Endothelial cell of umbilical vein (primary cell): ENCODE measurements at regions not wholly inside any gene's neighbourhood (a gene's known extent, or its start where the extent isn't known, plus 50 kb on each side); places are given as distances from the start of the nearest gene placed in this dataset.

Source experiments
- BruUV-seq: library from RNA; stranded (reverse); fragments of 400-500 nt; replicated peaks from 2 replicates; lab custom pipeline; 2021; lab: Mats Ljungman, UMichigan
- CTCF ChIA-PET: fragments of 300-600, 350-600 bp; sonication (Branson Sonifier 250); formaldehyde crosslinking; loops from one replicate; lab custom pipeline; 2021; ENCODE audit warnings: antibody characterized with exemption, inconsistent platforms; lab: Charles Lee
- POLR2A ChIA-PET: fragments of 300-600, 350-600 bp; sonication (Branson Sonifier 250); formaldehyde crosslinking; loops from one replicate; lab custom pipeline; 2021; ENCODE audit warnings: antibody characterized with exemption, inconsistent platforms; lab: Charles Lee
- DNase-seq: peaks from one replicate; pipeline ENCODE4 v3.0.0-alpha.2; 2011; ENCODE audit warnings: low read depth, low spot score
- FAIRE-seq: peaks from 2 replicates; lab custom pipeline; 2011; peaks lifted over from hg19 to GRCh38; lab: Jason Lieb, UNC
- H2AFZ ChIP-seq: 2 replicates; pipeline ENCODE4 v1.6.0; 2012; ENCODE audit warnings: low read depth, low read length, control low read depth, inconsistent platforms
- H3K27ac ChIP-seq: 2 replicates; pipeline ENCODE4 v1.5.1; 2011; ENCODE audit warnings: low read depth, mild to moderate bottlenecking, control low read depth, low read length, moderate library complexity; ENCODE audit not compliant: insufficient read depth
- H3K27me3 ChIP-seq, 2 experiments: 2 replicates each; pipeline versions ENCODE4 v1.6.0 to v1.6.1; 2011; ENCODE audit warnings: low read length in 2 of 2, mixed read lengths in 1 of 2; ENCODE audit not compliant: control insufficient read depth in 2 of 2, insufficient read depth in 2 of 2
- H3K36me3 ChIP-seq, 2 experiments: 2 replicates in 1 of 2; 3 replicates in 1 of 2; pipeline ENCODE4 v1.5.1; 2011; ENCODE audit warnings: low read length in 2 of 2, mild to moderate bottlenecking in 1 of 2, moderate library complexity in 1 of 2; ENCODE audit not compliant: control insufficient read depth in 2 of 2, insufficient read depth in 2 of 2; ENCODE audit errors: extremely low read depth in 1 of 2
- H3K4me1 ChIP-seq: 3 replicates; pipeline ENCODE4 v1.5.1; 2011; ENCODE audit warnings: mild to moderate bottlenecking, low read length; ENCODE audit not compliant: control insufficient read depth, insufficient read depth; ENCODE audit errors: extremely low read depth
- H3K4me2 ChIP-seq: 2 replicates; pipeline ENCODE4 v1.6.1; 2011; ENCODE audit warnings: low read length, control low read depth, mixed read lengths; ENCODE audit not compliant: insufficient read depth
- H3K4me3 ChIP-seq, 3 experiments: fragments of 200-600 bp in 1 of 3; sonication (generic), shearing (Covaris generic) in 1 of 3; replicated peaks in 1 of 3; 2 replicates each; pipeline ENCODE4 v1.5.1; 2011 to 2016; ENCODE audit warnings: control low read depth in 3 of 3, low read length in 3 of 3, mild to moderate bottlenecking in 2 of 3, inconsistent platforms in 1 of 3, low read depth in 1 of 3, moderate library complexity in 1 of 3; ENCODE audit not compliant: insufficient read depth in 1 of 3
- H3K79me2 ChIP-seq: 2 replicates; pipeline ENCODE4 v1.6.0; 2012; ENCODE audit warnings: low read length, inconsistent platforms; ENCODE audit not compliant: control insufficient read depth, insufficient read depth
- H3K9ac ChIP-seq: replicated peaks from 2 replicates; pipeline ENCODE3; 2011; ENCODE audit warnings: low read length, control low read depth; ENCODE audit not compliant: insufficient read depth; ENCODE audit errors: extremely low read depth
- H3K9me1 ChIP-seq: replicated peaks from 3 replicates; pipeline ENCODE4 v1.6.0; 2011; ENCODE audit warnings: mild to moderate bottlenecking, low read length; ENCODE audit not compliant: control insufficient read depth, insufficient read depth; ENCODE audit errors: extremely low read depth
- H3K9me3 ChIP-seq: replicated peaks from 2 replicates; pipeline ENCODE4 v1.5.1; 2012; ENCODE audit warnings: low read length, inconsistent platforms; ENCODE audit not compliant: control insufficient read depth, insufficient read depth
- H4K20me1 ChIP-seq: replicated peaks from 2 replicates; pipeline ENCODE3; 2011; ENCODE audit warnings: mild to moderate bottlenecking, low read length; ENCODE audit not compliant: control insufficient read depth, insufficient read depth; ENCODE audit errors: extremely low read depth
- CTCF ChIP-seq, 2 donors: IDR thresholded peaks; 1 replicate in 1 of 2; 2 replicates in 1 of 2; pipeline ENCODE4 v1.5.1; 2011; ENCODE audit warnings: low read length in 2 of 2, mild to moderate bottlenecking in 2 of 2, moderate library complexity in 2 of 2, control low read depth in 1 of 2, inconsistent platforms in 1 of 2, low read depth in 1 of 2; ENCODE audit not compliant: insufficient read depth in 1 of 2; ENCODE audit errors: extremely low read depth in 1 of 2
- EZH2 ChIP-seq: IDR thresholded peaks from 2 replicates; pipeline ENCODE4 v1.6.1; 2012; ENCODE audit warnings: borderline replicate concordance, low read depth, mild to moderate bottlenecking, moderate library complexity, low read length, inconsistent platforms; ENCODE audit not compliant: severe bottlenecking
- FOS ChIP-seq: IDR thresholded peaks from 2 replicates; pipeline ENCODE4 v1.6.1; 2011; ENCODE audit warnings: mild to moderate bottlenecking, low read length, moderate library complexity, borderline replicate concordance; ENCODE audit not compliant: insufficient read depth
- GATA2 ChIP-seq: IDR thresholded peaks from 2 replicates; pipeline ENCODE4 v1.7.0; 2011; ENCODE audit warnings: low read depth, mild to moderate bottlenecking, moderate library complexity, mixed read lengths, low read length; ENCODE audit not compliant: insufficient read length, insufficient read depth
- JUN ChIP-seq: IDR thresholded peaks from 2 replicates; pipeline ENCODE4 v1.6.1; 2011; ENCODE audit warnings: borderline replicate concordance, low read depth; ENCODE audit not compliant: insufficient read length, insufficient read depth
- MAX ChIP-seq: IDR thresholded peaks from 2 replicates; pipeline ENCODE4 v1.6.1; 2011; ENCODE audit not compliant: insufficient read depth, insufficient read length
- MYC ChIP-seq: IDR thresholded peaks from one replicate; pipeline ENCODE4 v1.6.1; 2011; ENCODE audit warnings: mild to moderate bottlenecking, low read depth, low read length
- POLR2A ChIP-seq: IDR thresholded peaks from 2 replicates; pipeline ENCODE4 v1.6.1; 2012; ENCODE audit warnings: low read depth, mild to moderate bottlenecking, control low read depth, low read length
- POLR2AphosphoS5 ChIP-seq: IDR thresholded peaks from 2 replicates; pipeline ENCODE4 v1.6.1; 2012; ENCODE audit warnings: low read depth, mild to moderate bottlenecking, control low read depth, low read length, moderate library complexity; ENCODE audit not compliant: insufficient read depth
- dilution Hi-C: fragments of 300-500 bp; cut with MboI; formaldehyde crosslinking; loops from one replicate; pipeline ENCODE4 v1.15.0; 2019; ENCODE audit warnings: low sequenced_read_pairs; ENCODE audit not compliant: extremely low pct_ligation_motif_present
- intact Hi-C: fragments of 100-400 bp; cut with micrococcal nuclease; formaldehyde crosslinking; loops from one replicate; pipeline ENCODE4 v1.10.0; 2022

- H3K27ac ChIP-seq, result no peak overlapping the region
- no peaks in the 10 kb centered on the region for H3K79me2 ChIP-seq
- H3K9me1 ChIP-seq, result no peaks in the 10 kb centered on the region
- no peak overlapping the region for H3K4me3 ChIP-seq
- dilution Hi-C loops, result no loop called here
- FAIRE-seq, result no peak
- DNase-seq, result no peak
- TF ChIP-seq JUN, result no peak
- no peaks in the 10 kb centered on the region for H3K9me3 ChIP-seq
- ChIA-PET POLR2A (no interaction called here), CTCF (no interaction called here)
- no peaks in the 10 kb centered on the region for H3K27me3 ChIP-seq
- H3K9ac ChIP-seq, result no peak overlapping the region
- H3K4me2 ChIP-seq, result no peak overlapping the region
- no TSS peak for BruUV-seq
- intact Hi-C loops, result no loop called here
- H2AFZ ChIP-seq, result no peak overlapping the region
- H3K36me3 ChIP-seq, result no peaks in the 10 kb centered on the region
- H3K4me1 ChIP-seq, result no peaks in the 10 kb centered on the region
- no peaks in the 10 kb centered on the region for H4K20me1 ChIP-seq
These were observed 131.6 kb upstream of the TENM3 start for GRCh38 chr4:182111586-182111985.

GRCh38 chr4:182113779-182114178, 129.4 kb upstream of the TENM3 start:
- no peak overlapping the region for H3K4me2 ChIP-seq
- POLR2A ChIA-PET, result no interaction called here
- dilution Hi-C loops, result no loop called here
- CTCF ChIA-PET, result no interaction called here
- FAIRE-seq (no peak), DNase-seq (no peak)
- no peak overlapping the region for H3K9ac ChIP-seq
- no peaks in the 10 kb centered on the region for H3K9me3 ChIP-seq
- no peak overlapping the region for H3K27ac ChIP-seq
- no TSS peak for BruUV-seq
- intact Hi-C loops, result no loop called here
- no peaks in the 10 kb centered on the region for H4K20me1 ChIP-seq
- H3K27me3 ChIP-seq, result no peaks in the 10 kb centered on the region
- H3K79me2 ChIP-seq, result no peaks in the 10 kb centered on the region
- no peaks in the 10 kb centered on the region for H3K36me3 ChIP-seq
- H2AFZ ChIP-seq, result no peak overlapping the region
- no peak for TF ChIP-seq MAX
- no peak for TF ChIP-seq EZH2
- no peak for TF ChIP-seq FOS
- TF ChIP-seq CTCF (IDR thresholded peaks at IDR 0.05; ENCODE audit: extremely low read depth in 1 of 2, insufficient read depth in 1 of 2, low read depth in 1 of 2, low read length in 2 of 2), result no peak
- no peak for TF ChIP-seq POLR2A
- no peak for TF ChIP-seq GATA2
- TF ChIP-seq MYC, result no peak
- no peak for TF ChIP-seq POLR2AphosphoS5
- TF ChIP-seq JUN, result no peak
- no peaks in the 10 kb centered on the region for H3K4me1 ChIP-seq
- H3K9me1 ChIP-seq, result no peaks in the 10 kb centered on the region
- no peak overlapping the region for H3K4me3 ChIP-seq
